ENCODE measurements at regions not wholly inside any gene's neighbourhood (a gene's known extent, or its start where the extent isn't known, plus 50 kb on each side); places are given as distances from the start of the nearest gene placed in this dataset.

DNA sequence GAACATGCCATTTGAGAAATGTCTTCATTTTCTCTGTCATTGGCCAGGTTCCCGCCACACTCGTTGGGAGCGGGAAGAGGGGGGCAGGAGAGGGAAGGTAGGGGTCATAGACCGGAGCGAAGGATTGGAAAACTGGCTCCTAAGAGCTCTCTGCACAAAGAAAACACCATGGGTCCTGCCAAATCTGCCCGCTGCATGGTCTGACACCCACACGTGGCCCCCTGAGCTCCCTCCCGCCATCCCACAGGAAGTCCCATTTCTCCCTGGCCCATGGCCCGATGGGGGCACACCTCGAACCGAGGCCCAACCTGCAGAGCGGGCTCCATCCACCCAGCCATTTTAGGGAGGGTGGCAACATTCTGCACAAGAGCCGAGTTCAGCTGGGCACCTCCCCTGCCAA is 159.6 kb downstream of the SALL1 start:
- TF ChIP-seq, protein P1, sequence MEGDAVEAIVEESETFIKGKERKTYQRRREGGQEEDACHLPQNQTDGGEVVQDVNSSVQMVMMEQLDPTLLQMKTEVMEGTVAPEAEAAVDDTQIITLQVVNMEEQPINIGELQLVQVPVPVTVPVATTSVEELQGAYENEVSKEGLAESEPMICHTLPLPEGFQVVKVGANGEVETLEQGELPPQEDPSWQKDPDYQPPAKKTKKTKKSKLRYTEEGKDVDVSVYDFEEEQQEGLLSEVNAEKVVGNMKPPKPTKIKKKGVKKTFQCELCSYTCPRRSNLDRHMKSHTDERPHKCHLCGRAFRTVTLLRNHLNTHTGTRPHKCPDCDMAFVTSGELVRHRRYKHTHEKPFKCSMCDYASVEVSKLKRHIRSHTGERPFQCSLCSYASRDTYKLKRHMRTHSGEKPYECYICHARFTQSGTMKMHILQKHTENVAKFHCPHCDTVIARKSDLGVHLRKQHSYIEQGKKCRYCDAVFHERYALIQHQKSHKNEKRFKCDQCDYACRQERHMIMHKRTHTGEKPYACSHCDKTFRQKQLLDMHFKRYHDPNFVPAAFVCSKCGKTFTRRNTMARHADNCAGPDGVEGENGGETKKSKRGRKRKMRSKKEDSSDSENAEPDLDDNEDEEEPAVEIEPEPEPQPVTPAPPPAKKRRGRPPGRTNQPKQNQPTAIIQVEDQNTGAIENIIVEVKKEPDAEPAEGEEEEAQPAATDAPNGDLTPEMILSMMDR (IDR thresholded peaks at IDR 0.05; ENCODE audit: borderline replicate concordance): no peak
- intact Hi-C loops (cut with micrococcal nuclease): no loop called here
- H3K4me1 ChIP-seq: no peaks in the 10 kb centered on the region
- H3K27ac ChIP-seq (replicated peaks): no peak overlapping the region
- DNase-seq: no peak
- no peaks in the 10 kb centered on the region for H3K36me3 ChIP-seq
- peaks cover 4% of the 10 kb centered on the region for H3K9me3 ChIP-seq (replicated peaks)
- no peak overlapping the region for H3K4me3 ChIP-seq
- H3K27me3 ChIP-seq (ENCODE audit: low read depth): no peaks in the 10 kb centered on the region

- H3K9me3 ChIP-seq (replicated peaks): peaks cover 8% of the 10 kb centered on the region
- H3K27me3 ChIP-seq (ENCODE audit: low read depth): no peaks in the 10 kb centered on the region
- no peaks in the 10 kb centered on the region for H3K4me1 ChIP-seq
- no peaks in the 10 kb centered on the region for H3K36me3 ChIP-seq
- no peak overlapping the region for H3K4me3 ChIP-seq
- TF ChIP-seq, protein P1 (IDR thresholded peaks at IDR 0.05; ENCODE audit: borderline replicate concordance): no peak
- no peak overlapping the region for H3K27ac ChIP-seq (replicated peaks)
- intact Hi-C loops (cut with micrococcal nuclease): no loop called here
- no peak for DNase-seq
These were observed 160.1 kb downstream of the SALL1 start for GRCh38 chr16:50991006-50991405.

DNA sequence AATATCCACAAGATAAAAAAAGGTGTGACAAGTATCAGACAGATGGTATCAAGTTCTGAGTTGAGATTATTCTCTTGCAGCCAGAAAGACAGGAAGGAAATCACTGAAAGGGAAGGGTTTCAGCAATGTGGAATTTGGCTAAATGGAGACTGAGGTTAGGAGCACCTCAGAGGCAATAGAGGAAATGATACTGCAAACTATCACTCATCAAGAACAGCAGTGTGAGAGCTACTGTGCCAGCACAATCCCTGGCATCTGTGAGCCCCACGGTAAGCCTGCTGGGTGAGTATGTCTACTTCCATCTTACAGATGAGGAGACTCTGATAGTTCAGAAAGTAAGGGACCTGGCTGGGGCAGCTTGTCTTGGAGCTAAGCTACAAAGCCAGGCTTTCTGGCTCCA is 162.0 kb downstream of the SALL1 start:
- Histone ChIP-seq H3K4me3 (no peak overlapping the region), H3K27ac (replicated peaks) (no peak overlapping the region), H3K27me3 (ENCODE audit: low read depth) (peaks cover 8% of the 10 kb centered on the region), H3K9me3 (replicated peaks) (peaks cover 8% of the 10 kb centered on the region), H3K36me3 (no peaks in the 10 kb centered on the region), H3K4me1 (no peaks in the 10 kb centered on the region)
- intact Hi-C loops (cut with micrococcal nuclease): no loop called here
- no peak for DNase-seq
- TF ChIP-seq, protein P1 (IDR thresholded peaks at IDR 0.05; ENCODE audit: borderline replicate concordance): no peak

DNA sequence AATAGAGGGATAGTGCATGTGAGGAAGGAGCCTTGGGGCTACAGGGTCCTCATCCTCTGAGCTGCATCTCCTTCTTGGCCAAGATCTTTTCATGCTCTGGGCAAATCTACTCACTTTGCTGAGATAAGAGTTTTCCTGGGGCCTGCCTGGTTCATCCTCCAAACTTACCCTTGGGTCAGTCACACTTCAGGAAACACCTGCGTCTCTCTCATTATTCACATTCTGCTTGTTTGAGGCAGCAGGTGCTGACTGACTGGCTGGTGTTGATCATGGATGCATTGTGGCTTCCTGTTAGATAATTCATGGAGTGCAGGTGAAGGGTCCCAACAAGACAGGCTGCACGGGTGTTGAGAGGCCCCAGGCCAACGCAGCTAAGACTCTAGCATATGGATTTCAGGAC is 162.6 kb downstream of the SALL1 start:
- H3K4me3 ChIP-seq: no peak overlapping the region
- DNase-seq: no peak
- no peak overlapping the region for H3K27ac ChIP-seq (replicated peaks)
- intact Hi-C loops (cut with micrococcal nuclease): no loop called here
- H3K27me3 ChIP-seq (ENCODE audit: low read depth): peaks cover 8% of the 10 kb centered on the region
- no peaks in the 10 kb centered on the region for H3K36me3 ChIP-seq
- TF ChIP-seq, protein P1 (IDR thresholded peaks at IDR 0.05; ENCODE audit: borderline replicate concordance): no peak
- H3K9me3 ChIP-seq (replicated peaks): peaks cover 8% of the 10 kb centered on the region
- H3K4me1 ChIP-seq: no peaks in the 10 kb centered on the region

DNA sequence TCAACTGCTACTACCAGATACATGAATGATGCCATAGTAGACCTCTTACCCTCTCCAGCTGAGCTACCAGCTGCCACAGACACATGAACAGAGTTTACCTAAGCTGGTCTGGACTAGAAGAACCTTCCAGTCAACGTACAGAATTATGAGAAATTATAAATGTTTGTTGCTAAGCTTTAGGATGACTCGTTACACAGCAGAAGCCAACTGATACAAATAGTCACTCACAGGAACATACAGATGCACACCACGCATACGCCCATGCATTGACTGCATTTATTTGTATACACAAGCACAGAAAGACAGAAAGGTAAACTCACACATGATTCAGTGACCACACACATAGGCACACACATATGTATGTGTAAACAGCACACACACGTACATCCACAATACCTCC is 164.6 kb downstream of the SALL1 start:
- peaks cover 8% of the 10 kb centered on the region for H3K27me3 ChIP-seq (ENCODE audit: low read depth)
- H3K4me1 ChIP-seq: no peaks in the 10 kb centered on the region
- H3K4me3 ChIP-seq: no peak overlapping the region
- intact Hi-C loops (cut with micrococcal nuclease): no loop called here
- no peak for DNase-seq
- no peaks in the 10 kb centered on the region for H3K36me3 ChIP-seq
- peaks cover 8% of the 10 kb centered on the region for H3K9me3 ChIP-seq (replicated peaks)
- no peak overlapping the region for H3K27ac ChIP-seq (replicated peaks)
- TF ChIP-seq, protein P1 (IDR thresholded peaks at IDR 0.05; ENCODE audit: borderline replicate concordance): no peak

- no peak for DNase-seq
- TF ChIP-seq, protein P1 (IDR thresholded peaks at IDR 0.05; ENCODE audit: borderline replicate concordance): no peak
- Histone ChIP-seq H3K4me3 (no peak overlapping the region), H3K27me3 (ENCODE audit: low read depth) (peaks cover 8% of the 10 kb centered on the region), H3K27ac (replicated peaks) (no peak overlapping the region), H3K9me3 (replicated peaks) (peaks cover 8% of the 10 kb centered on the region), H3K4me1 (no peaks in the 10 kb centered on the region), H3K36me3 (no peaks in the 10 kb centered on the region)
- intact Hi-C loops (cut with micrococcal nuclease): no loop called here
These were observed 165.3 kb downstream of the SALL1 start for GRCh38 chr16:50985733-50986132.

Measured in left ventricle myocardium inferior (tissue), 1 donor.